ENCODE measurements at regions not wholly inside any gene's neighbourhood (a gene's known extent, or its start where the extent isn't known, plus 50 kb on each side); places are given as distances from the start of the nearest gene placed in this dataset.

DNA sequence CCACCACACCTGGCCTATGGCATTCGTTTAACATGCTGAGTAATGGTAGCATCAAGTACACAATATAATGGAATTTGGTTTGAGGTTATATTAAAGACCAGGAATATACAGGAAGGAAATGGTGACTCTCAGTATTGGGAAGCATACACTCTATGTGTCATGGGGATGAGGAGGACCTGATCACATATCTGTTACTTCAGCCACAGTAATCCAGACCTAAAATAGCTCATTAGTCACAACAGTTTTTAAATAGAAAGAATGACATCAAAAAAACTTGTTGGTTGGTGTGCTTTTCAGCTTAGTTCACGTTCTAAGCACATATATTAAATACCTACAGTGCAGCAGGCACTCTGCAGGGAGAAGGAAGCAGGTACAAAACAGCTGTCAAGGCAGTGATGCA, 52.5 kb upstream of the ATP2C1 start:
- no peak for DNase-seq

GRCh38 chr3:130843441-130843840, 50.4 kb upstream of the ATP2C1 start:
- no peak for DNase-seq
